HG03432 (cell line): ENCODE measurements at regions not wholly inside any gene's neighbourhood (a gene's known extent, or its start where the extent isn't known, plus 50 kb on each side); places are given as distances from the start of the nearest gene placed in this dataset.
A peak's percentile ranks its signal among the peaks of the same experiment; 100 is the strongest.

Experiments
- ATAC-seq: cut with Tn5 transposase; IDR thresholded peaks from one replicate; pipeline ENCODE4 v1.9.1; 2021; ENCODE audit warnings: mild to moderate bottlenecking, moderate library complexity; ENCODE audit not compliant: unreplicated experiment

DNA sequence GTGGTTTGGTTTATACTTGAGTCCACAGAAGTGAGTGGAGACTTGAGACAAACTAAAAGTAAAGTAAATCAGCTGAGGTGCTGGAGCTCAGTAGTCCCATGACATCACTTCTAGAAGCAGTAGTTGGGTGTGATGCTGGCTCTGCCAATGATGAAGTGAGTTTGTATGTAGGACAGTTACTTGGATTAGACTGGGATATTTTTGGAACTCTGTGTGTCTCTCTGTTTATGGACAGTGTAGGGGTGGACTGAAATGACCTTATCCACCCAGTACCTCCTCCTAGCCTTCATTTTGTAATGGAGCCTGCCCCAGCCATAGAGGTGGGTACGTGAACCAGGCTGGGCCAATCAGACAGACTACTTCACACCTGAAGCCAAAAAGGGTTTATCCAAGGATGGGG is 52.2 kb downstream of the POLR1D start:
- ATAC-seq, result no peak

DNA sequence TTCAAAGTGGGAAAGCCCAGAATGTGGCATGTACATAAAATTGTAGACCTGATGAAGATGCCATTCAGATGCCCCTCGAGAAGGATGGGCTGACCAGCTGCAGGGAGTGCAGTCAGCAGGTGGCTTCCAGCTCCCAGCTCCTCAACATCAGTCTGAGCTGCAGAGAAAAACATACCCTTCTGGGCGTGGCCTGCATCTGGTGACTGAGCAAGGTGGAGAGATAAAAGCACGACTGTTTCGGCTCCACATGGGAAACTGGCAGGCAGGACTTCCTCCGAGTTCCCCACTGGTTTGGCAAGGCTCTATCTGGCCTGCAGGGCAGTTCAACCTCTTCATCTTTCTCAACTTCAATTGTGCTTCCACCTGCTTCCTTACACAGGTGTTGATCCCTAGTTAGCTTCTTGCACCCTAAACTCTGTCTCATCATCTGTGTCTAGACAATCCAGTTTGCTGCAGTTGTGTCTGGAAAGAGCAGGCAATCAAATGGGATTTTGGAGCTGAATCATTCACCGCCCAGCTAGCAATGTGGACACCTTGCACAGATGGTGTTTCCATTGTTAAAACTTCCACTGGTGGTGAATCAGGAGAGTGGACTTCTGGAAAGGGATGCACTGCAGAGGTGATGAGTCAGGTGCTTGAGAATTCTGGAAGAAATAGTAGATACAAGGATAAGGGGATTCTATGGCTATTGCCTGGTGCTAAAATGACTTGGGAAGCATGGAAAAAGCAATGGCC is 56.8 kb downstream of the POLR1D start:
- ATAC-seq, result no peak

DNA sequence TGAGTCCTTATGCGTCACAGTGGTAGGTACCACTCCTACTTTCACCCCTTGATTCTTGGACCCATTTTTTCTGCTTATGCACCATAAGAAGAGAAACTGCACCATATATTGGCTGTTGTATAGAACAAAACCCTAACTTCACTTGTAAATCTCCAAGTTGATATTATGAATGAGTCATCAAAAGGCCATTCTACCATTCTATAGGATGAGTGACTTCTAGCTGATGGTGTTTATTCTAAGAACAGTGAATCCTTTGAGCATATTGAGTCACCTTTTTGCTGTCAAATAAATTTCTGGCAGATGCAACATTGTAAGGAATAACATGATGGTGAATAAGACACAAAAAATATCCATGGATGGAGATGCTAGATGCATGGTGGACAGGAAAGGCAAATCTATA is 57.7 kb downstream of the POLR1D start:
- ATAC-seq, result no peak

DNA sequence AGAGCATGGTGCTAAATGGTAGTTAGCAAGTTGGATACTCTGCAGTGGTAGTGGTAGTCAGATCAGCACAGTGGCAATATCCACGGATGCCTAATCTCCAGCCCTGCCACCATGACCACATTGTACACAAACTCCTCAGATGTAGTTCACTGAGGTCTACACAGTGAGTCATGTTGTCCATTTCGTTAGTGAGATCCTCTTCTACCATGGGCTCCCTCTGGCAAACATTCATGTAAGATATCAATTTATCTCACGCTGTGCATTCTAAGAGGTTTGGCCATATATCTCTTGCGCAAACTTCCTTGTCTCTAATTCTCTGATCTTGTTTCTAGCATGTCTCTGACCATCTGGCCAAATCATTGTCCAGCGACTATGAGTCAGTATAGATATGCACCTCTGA is 58.2 kb downstream of the POLR1D start:
- ATAC-seq, result no peak

DNA sequence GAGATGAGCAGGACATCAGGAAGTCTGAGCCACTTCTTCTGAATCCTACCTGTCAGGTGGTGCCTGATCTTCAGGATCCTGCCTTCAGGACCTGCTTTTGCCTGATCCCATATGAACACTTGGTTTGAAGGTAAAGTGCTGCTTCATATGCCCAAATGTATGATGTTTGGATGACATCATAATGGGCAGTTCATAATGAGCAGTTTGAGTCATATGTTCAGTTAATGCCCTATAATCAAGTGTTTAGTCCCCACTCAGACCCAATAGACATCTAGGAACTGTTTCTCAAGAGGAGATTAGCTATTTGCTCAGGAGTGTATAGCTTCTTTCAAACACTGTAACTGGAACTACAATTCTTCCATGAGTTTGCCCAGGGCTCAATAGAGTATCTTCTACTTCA is 58.8 kb downstream of the POLR1D start:
- ATAC-seq, result no peak

DNA sequence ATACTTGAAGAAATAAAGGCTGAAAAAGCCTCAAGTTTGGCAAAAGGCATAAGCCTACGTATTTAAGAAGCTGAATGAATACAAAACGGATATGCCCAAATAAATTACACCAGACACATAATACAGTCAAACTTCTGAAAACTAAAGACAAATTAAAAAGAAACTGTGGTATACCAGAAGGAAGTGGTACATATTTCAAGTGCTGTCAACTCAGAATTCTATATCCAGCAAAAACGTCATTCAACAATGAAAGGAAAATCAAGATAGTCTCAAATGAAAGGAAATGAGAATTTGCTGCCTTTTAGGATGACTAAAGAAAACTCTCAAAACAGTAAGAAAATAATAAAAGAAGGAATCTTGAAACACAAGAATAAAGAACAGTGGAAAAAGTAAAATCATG is 69.5 kb downstream of the POLR1D start:
- ATAC-seq, result no peak

DNA sequence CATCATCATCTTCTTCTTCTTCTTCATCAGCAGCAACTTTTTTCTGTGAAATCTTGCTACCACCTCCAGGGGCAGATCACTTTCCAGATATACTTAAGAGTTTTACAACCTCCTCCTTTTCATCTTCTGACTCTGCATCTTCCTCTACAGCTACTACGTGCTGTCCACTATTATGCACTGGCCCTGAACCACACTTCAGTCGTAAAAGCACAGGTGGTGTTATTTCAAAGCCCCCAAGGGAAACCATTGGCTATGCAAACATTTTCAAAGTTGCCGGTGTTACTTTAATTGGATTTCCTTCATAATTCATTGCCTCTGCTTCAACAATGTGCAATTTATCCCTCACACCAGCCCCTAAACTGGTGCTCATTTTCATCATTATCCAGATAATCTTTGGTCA is 75.0 kb downstream of the POLR1D start:
- no peak for ATAC-seq

DNA sequence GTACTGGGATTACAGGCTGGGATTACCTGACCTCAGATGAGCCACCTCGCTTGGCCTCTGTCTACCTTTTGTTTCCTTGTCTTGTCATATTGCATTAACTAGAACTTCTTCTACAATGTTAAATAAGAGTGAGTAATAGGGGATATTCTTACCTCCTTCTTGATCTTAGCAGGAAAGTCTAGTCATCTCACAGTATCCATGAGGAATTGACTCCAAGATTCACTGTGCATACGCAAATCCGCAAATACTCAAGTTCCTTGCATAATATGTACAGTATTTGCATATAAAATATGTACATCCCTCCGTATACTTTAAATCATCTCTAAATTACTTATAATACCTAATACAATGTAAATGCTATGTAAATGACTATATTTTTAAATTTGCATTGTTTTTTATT is 78.3 kb downstream of the POLR1D start:
- ATAC-seq, result no peak

DNA sequence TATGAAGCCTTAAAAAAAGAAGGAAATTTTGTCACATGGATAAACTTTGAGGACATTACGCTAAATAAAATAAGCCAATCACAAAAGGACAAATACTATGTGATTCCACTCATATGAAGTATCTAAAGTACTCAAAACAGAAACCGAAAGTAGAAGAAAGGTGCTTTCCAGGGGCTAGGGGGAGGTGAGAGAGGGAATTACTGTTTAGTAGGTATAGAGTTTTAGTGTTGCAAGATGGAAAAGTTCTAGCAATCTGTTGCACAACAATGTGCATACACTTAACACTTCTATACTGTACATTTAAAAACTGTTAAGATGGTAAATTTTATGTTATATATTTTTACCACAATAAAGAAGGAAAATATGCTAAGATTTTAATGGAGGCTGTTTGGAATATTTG is 83.0 kb downstream of the POLR1D start:
- ATAC-seq, result peak; percentile 49

DNA sequence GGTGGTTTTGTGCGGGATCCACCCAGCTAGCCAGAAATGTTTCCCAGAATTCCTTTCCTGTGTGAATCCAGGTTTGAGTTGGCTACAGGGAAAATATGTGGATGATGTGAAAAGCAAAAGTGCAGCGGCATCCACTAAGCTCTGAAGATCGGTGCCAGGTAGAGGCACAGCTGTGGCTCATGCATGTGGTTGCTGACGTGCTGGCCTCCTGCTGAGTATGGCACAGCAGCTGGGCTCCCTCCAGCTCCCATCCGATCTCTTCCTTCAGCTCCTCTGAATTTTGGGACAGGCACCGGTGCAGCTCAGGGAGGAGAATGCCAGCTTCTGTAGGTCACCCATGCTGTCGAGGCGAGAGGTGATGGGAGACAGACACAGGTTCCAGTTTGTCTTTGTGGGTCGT is 84.0 kb upstream of the GSX1 start:
- no peak for ATAC-seq

DNA sequence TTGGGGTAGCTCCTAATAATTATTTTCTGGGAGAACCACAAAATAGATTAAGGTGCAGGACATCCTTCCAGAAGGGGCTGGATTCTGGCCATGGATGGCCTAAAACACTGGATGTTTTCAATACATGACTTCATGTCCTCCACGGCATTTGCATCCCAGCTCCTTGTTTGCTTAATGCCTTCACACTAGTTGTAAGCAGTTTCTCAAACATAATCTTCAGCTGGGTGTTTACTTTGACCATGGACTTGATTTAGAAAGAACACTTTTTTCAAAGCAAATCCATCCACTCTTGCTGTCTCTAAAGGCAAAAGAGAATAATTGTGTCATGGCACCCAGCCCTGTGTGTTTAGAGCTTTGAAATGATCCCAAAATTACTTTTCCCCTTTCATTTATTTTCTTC is 82.5 kb upstream of the GSX1 start:
- ATAC-seq, result no peak

DNA sequence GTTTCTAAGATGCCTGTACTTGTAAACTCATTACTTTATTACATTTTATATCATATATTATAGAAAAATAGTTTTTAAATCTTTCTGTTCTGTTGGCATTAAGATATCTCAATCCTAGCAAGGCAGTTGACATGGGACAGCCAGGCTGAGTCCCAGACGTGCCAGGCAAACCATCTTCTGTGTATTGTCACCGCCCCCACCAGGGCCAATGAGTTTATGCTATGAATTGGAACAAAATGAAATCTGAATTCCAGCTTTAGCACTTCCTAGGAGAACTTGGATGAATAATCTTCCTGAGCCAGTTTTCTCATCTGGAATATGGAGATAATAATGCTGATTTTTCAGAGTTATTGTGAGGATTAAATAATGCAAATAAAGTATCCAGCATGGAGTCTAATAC is 79.9 kb upstream of the GSX1 start:
- ATAC-seq, result no peak

DNA sequence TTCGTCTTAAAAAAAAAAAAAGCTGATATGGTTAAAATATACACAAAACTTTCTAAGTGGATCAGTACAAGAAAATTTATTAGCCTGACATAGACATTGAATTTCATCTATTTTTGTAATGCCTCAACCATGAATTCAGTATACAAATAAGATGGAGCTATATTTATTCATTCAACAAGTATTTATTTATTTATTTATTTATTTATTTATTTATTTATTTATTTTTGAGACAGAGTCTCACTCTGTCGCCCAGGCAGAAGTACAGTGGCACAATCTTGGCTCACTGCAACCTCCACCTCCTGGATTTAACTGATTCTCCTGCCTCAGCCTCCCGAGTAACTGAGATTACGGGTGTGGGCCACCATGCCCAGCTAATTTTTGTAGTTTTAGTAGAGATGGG is 78.5 kb upstream of the GSX1 start:
- ATAC-seq, result no peak

DNA sequence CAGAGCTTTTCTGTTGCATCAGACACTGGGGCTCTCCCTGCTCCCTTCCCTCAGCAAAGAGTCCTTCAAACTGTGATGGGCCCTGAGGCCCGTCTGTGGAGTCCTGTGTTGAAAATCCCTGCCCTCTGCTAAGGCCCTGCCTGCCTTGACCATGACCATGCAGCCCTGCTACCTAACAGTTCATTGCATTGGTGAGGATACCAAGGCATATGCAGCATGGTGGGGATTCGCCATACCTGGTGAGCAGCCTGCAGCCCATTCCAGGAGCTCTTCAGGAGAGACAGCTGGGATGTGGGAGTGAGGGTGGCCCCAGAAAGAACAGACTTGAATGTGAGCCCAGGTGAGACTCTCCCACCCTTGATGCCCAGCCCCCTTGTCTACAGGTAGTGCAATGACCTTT is 70.6 kb upstream of the GSX1 start:
- ATAC-seq, result no peak

DNA sequence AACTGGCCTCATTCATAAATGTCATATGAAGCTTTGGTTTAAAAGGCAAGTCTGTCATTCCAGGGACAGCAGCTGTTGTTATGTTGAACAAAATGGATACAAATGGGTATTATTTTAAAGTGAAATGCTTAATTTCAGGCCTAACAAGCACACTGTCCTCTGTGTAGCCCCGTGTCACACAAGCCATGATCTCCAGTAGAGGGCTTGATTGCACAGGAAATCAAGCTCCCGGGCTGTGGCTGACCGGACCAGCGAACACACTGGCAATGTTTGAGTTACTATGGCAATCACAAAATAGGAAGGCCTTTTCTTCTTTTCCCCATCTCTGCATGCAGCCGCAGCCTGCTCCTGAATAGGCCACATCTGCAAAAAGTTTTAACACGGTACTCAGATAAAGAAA is 64.0 kb upstream of the GSX1 start:
- no peak for ATAC-seq

DNA sequence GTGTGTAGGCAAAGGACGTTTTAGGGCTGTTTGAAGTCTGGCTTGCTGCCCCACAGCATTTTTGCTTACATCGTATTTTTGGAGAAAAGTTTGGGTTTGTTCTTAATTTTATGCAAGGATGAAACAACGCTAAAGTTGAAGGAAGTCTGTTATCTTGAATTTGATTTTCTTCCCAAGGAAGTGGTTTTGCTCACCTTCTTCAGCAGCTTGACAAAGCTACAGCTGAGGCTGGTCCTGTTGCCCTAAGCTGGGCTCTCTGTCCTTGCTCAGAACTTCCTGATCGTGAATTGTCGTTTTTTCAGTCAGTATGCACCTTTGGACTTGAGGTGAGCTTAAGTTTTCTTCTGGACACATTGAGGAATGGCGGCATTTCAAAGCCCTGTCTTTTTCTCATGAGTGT is 62.1 kb upstream of the GSX1 start:
- ATAC-seq, result no peak
